HG03045 (cell line): ENCODE measurements at regions not wholly inside any gene's neighbourhood (a gene's known extent, or its start where the extent isn't known, plus 50 kb on each side); places are given as distances from the start of the nearest gene placed in this dataset.

Source experiments
- ATAC-seq: cut with Tn5 transposase; IDR thresholded peaks from one replicate; pipeline ENCODE4 v1.9.1; 2021; ENCODE audit warnings: mild to moderate bottlenecking, moderate library complexity; ENCODE audit not compliant: unreplicated experiment

DNA sequence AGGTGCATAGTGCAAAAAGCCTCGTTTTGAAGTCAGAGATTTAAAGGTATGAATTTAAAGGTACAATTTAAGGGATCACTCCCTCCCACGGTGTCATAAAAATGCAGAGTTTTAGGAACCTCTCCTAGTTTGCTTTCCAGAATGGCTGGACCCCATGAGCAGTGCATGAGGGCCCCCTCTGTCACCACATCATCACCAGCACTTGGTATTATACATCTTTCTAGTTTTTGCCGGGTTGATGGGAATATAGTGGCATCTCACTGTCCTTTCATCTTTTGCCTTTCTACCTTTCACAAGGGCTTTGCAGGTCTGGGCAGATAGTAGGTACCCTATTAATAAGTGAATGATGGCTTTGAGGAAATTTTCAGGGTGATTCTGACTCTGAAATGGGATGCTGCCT lies 103.6 kb upstream of the AGBL1 start:
- ATAC-seq = no peak

DNA sequence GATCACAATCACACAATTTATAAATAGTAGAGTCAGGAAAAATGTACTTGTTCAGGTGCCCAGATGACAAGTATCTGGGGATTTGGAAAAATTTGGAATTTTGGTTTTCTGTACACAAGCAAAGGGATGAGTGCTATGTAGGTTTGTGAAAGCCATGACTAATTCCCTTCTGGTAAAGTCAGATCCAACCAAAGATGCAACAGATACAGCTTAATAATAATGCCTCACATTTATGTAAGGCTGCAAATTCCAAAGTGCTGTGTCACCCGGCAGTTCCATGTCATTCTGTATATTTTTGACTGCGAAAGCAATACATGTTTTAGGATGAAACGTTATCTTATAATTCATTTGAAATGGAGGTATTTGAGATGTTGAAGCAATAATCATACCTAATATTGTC lies 102.7 kb upstream of the AGBL1 start:
- ATAC-seq = no peak

DNA sequence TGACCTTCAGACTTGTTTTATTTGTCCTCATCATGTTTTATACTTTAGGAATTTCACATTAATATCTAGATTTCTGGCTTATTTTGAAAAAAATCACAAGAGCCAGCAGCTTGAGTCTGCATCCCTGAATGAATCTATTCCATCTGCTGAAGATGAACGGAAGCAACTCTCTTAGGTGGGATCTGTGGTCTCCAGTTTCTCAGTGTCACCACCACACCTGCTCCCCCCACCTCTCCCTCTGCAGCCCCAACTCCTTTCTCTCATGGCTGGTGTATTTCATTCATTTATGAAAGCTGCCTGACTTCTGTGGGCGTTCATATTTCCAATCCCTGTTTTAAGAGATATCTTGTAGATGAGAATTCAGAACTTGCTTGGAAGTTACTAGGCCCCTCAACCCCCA lies 102.1 kb upstream of the AGBL1 start:
- ATAC-seq = no peak

DNA sequence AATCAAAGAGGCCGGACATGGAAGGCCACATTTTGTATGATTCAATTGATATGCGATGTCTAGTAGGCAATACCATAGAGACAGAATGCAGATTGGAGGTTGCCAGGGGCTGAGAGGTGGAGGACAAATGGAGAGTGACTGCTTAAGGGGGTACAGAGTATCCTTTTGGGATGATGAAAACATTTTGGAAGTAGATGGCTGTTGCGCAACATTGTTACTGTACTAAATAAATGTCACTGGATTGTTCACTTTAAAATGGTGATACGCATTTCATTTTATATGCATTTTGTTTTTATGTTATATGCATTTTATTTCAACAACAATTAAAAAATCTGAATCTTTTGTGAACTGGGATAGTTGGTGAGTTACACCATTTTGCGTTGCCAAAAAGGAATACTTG lies 99.7 kb upstream of the AGBL1 start:
- no peak for ATAC-seq

DNA sequence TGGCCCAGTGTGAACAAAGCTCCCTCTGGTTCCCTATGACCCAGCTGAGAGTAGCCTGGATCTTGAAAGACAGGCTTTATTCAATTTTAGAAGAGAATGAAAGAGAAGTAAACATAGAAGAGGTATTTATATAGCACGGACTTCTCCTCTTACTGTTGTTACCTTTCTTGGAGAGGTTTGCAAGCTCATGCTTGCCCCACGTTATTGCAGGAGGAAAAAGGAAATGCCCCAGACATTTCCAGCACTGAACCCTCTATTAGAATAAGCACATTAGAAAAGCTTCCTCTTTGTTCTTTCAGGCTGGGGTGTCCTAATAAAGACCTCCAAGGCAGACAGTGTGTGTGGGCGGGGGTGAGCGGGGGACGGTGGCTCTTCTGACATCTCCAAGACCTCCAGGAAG lies 98.7 kb upstream of the AGBL1 start:
- no peak for ATAC-seq

DNA sequence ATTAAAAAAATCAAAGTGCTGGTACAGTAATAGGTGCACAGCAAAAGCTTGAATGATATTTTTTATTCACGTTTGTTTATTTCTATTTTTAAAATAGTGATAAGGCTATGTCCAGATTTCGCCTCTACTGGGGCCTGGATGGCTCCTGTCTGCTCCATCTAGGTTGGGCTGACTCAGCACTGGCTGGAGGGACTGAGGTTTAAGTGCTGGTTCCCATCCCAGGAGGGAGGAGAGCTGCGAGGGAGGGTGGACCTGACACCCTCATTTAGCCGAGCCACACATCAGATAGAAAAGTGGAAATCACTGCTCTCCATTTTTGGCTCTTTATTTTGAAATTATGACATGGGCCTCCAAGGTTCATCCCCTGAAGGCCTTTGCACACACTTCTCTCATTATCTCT lies 95.4 kb upstream of the AGBL1 start:
- no peak for ATAC-seq

DNA sequence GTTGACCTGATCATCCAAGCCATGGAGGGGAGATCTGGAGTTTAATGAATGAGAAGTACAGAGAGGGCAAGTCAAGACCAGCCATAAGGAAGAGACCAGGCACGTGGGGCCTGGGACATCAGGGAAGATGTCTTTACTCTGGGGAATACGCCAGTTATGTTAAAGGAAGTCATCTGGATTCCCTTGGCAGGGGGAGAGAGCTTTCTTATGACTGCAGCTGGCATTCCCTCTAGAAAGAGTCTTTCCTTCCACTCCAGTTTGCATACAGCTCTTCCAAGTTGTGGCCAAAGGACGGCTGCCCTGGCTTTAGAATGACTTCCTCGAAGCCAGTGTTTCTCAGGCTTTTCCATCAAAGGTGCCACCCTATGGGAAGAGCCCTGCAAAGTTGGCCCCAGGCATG lies 93.6 kb upstream of the AGBL1 start:
- no peak for ATAC-seq

DNA sequence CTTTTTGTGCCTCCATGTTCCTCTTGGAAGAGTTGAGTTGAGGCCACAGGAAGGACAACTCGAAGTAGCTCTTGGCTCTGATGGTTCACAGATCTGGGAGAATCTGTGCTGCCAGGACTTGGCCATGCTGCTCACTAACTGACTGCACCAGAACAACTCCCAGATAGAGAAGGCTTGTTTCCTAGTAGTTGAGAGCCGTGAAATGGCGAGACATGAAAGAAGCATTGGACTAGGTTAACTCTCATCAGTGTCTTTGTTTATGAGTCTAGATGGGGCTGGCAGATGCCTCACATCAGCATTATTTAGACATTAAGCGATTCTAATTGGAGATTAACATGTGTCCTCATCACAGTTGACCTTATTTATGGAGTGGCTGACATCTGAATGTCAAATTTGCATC lies 92.9 kb upstream of the AGBL1 start:
- no peak for ATAC-seq

DNA sequence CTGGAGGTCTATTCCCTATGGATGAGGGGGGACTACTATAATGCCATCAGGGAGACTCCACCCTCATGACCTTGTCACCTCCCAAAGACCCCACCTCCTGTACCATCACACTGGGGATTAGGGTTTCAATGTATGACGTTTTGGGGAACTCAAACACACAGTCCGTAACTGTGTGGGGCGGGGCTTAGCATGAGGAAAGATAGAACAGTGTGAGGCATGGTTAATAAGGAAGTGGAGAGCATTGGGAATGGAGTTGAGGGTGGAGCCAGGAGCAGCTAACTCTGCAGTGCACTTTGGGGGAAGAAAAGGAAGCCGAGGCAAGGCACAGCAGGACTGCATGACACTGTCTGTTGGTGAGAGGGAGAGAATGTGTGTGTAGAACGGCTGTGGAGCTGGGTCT lies 90.9 kb upstream of the AGBL1 start:
- ATAC-seq = no peak

DNA sequence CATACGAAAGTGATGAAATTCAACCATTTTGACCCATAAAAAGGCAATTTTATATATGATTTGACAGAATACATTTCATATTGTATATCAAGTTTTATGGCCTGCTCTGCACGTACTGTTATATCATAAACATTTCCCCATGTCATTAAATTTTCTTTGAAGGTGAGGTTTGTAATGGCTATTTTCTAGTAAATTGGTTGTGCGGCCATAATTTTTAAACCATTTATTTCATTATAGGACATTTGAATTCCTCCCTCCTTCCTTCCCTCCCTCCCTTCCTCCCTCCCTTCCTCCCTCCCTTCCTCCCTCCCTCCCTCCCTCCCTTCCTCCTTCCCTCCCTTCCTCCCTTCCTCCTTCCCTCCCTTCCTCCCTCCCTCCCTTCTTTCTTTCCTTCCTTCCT lies 87.4 kb upstream of the AGBL1 start:
- no peak for ATAC-seq

DNA sequence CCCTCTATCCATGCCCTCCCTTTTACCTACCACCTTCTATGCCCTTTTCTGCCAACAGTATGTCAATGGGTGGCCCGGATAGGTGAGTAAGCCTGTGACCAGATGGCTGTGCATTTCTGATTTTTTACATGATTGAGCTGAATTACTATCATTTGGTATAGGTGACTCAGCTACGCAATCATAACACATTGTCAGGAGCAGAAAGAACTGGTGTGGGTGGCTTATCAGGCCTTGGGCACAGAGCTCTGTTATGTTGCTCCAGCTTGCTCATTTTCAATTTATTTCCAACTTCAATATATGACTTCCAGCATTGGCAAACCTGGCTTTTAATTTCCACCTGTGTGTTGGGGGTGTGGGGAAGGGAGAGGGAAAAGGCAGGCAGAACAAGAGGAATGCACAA lies 86.6 kb upstream of the AGBL1 start:
- no peak for ATAC-seq

DNA sequence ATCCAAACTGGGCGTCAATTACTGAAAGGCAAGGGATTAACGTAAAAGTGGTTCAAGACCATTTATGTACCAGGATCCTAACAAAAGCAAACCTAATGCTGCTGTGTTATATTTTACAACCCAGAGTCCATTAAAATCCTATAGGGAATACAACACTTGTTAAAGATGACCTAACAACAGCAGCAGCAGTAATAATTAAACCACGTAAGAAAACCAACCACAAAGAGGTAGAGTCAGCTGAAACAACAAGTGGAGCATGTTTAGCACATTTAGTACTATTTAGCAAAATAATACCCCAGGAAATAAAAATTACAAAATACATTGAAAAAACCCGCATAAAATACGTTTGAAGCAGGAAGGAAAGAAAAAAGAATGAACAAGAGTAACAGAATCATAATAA lies 82.1 kb upstream of the AGBL1 start:
- ATAC-seq = no peak

DNA sequence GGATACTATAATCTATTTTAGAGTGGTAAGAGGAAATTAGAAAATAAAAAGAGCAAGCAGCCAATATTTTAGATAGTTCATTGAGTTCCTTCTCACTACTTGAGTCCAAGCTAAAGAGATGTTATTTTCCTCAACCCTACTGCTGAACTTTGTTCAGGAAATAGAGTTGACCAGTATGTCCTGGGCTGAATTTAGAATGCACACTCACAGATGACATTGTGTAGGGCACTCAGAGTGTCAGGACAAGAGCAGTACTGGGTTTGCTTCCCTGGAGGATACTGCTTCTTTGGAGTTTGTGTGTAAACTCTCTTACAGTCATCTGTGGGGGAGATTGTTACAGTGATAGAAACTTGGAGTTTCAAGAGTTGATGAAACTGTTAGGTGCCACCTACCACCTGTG lies 80.0 kb upstream of the AGBL1 start:
- ATAC-seq = no peak

DNA sequence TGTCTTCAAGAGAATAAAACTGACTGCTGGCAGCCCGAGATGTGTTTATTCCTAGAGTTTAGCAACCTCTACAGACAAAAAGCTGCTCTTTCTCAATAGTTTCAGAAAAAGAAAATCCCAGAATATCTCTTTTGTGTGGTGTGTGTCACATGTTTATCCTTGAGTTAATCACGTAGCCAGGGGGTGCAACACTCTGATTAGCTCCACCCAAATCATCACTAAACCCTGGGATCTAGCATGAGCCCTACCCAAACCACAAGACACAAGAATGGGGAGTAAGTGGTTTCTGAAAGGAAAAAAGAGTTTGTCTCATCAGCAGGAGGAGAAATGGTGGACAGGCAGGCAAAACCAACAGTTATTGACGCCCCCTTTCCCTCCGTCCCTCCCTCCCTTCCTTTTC lies 78.5 kb upstream of the AGBL1 start:
- no peak for ATAC-seq

DNA sequence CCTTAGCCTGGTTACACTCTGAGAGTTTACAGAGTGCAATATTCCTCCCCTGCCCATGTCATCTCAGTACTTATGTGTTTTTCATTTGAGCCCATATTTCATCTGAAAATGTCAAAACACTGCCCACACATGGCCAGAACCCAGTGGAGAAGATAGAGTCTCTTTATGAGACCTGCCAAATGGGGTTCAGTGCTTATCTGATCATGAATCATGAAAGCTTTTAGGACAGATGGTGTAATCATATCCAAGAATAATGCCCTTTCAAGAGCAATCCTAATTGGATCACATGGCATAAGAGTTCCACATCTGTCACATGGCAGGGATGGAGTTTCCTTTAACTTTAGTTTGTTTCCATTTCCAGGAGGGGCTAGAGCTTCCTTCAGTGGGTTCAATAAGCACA lies 77.2 kb upstream of the AGBL1 start:
- no peak for ATAC-seq

DNA sequence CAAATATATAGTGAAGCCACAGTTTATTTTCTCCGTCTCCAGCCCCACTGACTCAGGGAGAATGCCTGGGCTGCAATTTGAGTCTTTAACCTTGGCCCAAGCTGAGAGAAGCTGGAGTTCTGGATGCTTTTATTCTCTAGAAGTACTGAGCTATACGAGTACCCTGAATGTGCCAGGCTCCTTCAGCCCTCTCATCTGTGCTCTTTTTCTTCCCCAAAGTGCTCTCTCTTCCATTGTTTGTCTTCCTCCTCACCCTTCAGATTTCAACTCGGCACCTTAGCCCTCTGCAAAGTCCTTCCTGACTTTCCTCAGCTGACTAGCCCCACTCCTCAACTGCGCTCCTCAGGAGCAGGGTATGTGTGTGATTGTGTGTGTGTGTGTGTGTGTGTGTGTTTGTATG lies 75.6 kb upstream of the AGBL1 start:
- no peak for ATAC-seq

DNA sequence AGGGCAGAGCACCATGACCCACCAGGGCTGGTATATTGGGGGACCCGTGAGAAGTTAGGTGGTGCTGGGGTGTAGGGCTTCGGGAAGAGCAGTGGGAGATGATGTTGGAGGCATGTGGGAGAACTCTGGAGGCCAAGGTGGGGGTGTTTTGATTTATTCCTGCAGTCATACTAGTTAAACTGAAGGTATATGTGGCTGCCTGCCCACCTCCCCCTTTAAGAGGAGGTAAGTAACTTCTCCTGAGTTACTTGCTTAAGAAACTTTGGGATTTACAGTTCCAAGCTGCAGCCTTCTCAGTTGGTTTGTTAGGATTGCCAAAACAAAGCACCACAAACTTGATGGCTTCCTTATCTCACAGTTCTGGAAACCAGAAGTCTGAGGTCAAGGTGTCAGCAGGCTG lies 73.1 kb upstream of the AGBL1 start:
- no peak for ATAC-seq

DNA sequence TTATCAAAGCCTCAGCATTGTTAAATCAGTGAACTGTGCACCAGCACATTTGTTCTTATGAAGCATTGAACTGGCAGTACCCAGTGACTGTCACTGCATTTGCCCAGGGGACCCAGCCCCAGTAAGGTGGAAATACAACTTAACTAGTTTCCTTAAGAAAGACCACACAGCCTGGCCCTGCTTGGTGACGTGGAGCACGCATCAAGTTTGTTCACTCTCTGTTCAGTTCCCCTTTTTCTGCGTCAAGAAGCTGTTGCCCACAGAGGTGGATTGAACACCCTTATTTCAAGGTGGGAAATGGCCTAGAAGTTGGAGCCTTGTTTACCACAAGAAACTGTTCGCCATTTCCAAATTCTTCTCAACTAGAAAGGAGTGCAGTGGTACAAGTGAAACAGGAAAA lies 69.9 kb upstream of the AGBL1 start:
- no peak for ATAC-seq

DNA sequence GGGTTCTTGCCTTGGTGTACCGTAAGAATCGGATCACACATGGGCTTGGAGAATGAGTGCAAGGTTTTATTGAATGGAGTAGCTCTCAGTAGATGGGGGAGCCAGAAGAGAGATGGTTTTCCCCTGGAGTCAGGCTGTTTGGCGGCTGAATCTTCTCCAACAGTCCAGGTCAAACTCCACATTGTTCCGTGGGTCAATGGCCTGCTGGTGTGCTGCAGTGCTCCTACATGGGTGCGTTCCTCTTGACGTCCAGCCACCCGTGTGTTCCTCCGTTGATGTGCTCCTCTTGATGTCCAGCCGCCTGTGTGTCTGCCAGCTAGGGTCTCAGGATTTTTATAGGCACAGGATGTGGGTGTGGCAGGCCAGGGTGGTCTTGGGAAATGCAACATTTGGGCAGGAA lies 69.3 kb upstream of the AGBL1 start:
- ATAC-seq = no peak

DNA sequence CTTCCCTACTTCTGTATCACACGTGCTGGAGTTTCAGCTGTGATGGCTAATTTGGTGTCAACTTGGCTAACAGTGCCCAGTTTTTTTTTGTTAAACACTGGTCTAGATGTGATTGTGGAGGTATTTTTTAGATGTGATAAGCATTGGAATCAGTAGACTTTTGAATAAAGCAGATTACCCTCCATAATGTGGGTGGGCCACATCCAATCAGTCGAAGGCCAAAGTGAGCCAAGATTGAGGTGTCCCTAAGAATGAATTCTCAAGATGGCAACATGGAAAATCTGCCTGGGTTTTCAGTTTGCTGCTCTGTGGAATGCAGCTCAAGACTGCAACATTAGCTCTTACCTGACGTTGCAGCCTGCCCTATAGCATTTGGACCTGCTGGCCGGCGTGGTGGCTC lies 68.8 kb upstream of the AGBL1 start:
- ATAC-seq = no peak

DNA sequence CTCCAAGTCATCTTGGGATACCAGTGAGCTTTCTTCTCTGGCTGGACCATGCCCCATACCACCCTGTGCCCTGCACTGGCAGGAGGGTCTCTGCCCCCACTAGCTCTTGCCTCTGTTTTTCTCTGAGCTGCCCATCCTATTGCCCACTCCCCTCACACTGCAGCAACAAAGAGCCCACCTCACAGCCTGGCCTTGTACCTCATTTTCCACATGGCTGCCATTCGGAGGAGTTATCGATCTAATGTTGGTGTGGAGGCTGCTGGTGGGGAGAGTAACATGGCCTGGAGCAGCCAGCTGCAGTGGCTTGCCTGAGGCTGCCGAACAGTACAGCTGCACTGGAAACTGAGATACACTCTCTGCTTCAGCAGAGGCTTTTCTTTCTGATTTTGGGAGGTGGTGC lies 65.7 kb upstream of the AGBL1 start:
- ATAC-seq = no peak

DNA sequence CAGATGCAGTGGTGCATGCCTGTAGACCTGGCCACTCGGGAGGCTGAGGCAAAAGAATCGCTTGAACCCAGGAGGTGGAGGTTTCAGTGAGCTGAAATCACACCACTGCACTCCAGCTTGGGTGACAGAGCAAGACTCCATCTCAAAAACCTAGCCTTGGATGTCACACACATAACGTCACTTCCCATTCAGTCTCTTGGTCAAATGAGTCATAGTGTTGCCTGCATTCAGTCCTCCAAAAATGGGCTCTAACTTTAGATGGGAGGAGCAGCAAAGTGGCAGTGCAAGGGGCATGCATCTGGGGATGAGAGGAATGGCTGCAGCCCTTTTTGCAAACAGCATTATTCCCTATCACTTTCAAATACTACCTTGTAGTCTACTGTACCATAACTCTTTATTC lies 62.9 kb upstream of the AGBL1 start:
- ATAC-seq = no peak

DNA sequence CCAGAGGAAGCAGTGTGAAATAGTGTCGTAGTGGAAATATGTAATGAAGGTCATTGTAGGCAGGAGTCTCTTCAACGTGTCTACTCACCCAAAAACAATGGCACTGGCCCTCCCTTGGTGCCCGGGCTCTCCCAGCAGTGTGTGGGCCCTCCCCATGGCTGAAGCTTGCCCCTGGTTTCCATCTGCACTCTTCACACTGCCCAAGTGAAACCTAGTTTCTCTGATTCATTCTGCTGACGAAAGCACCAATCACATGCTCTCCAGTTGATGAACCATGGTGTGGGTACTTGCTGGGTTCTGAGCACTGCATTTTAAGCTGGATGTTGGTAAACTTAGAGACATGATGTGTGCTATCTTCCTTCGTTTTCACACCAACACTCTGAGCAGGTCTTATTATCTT lies 61.0 kb upstream of the AGBL1 start:
- ATAC-seq = no peak
